Lower leg skin (tissue), 3 donors: ENCODE measurements at regions not wholly inside any gene's neighbourhood (a gene's known extent, or its start where the extent isn't known, plus 50 kb on each side); places are given as distances from the start of the nearest gene placed in this dataset.

Experiments
- CTCF ChIP-seq, 3 donors: fragments of 450-650 bp; IDR thresholded peaks; one replicate each; pipeline ENCODE4 v1.5.1; 2016; ENCODE audit warnings: antibody characterized with exemption in 3 of 3, mild to moderate bottlenecking in 3 of 3, moderate library complexity in 2 of 3
- POLR2A ChIP-seq, 2 donors: fragments of 450-650 bp; IDR thresholded peaks; one replicate each; pipeline ENCODE4 v1.6.1; 2016 to 2017; ENCODE audit warnings: antibody characterized with exemption in 2 of 2, mild to moderate bottlenecking in 1 of 2, moderate library complexity in 1 of 2

GRCh38 chr16:73233329-73233765 is 185.4 kb upstream of the ZFHX3 start:
- TF ChIP-seq CTCF (IDR thresholded peaks at IDR 0.05): no peak
- TF ChIP-seq POLR2A (IDR thresholded peaks at IDR 0.05): no peak
